ENCODE measurements at regions not wholly inside any gene's neighbourhood (a gene's known extent, or its start where the extent isn't known, plus 50 kb on each side); places are given as distances from the start of the nearest gene placed in this dataset.

GRCh38 chr1:11394592-11395245, 84.2 kb upstream of the DISP3 start:
- H3K9me3 ChIP-seq (ENCODE audit: control insufficient read depth, low read length): no peaks in the 10 kb centered on the region
- H3K27ac ChIP-seq (ENCODE audit: low read depth, low read length, severe bottlenecking): no peak overlapping the region
- H3K36me3 ChIP-seq (ENCODE audit: control insufficient read depth, insufficient read depth, low read length): no peaks in the 10 kb centered on the region
- WGBS, 2 experiments (ENCODE audit: insufficient coverage in 2 of 2): 89 to 90% methylated on average over 5 to 9 of the region's 10 CpGs
- no peak overlapping the region for H3K4me3 ChIP-seq (ENCODE audit: extremely low read depth, insufficient read depth, low read length, poor library complexity, severe bottlenecking)
- H3K4me1 ChIP-seq (ENCODE audit: control insufficient read depth, insufficient read depth, low read length, poor library complexity, severe bottlenecking): no peaks in the 10 kb centered on the region

- Histone ChIP-seq H3K9me3 (ENCODE audit: control insufficient read depth, low read length) (no peaks in the 10 kb centered on the region), H3K36me3 (ENCODE audit: control insufficient read depth, insufficient read depth, low read length) (no peaks in the 10 kb centered on the region), H3K4me1 (ENCODE audit: control insufficient read depth, insufficient read depth, low read length, poor library complexity, severe bottlenecking) (no peaks in the 10 kb centered on the region), H3K27ac (ENCODE audit: low read depth, low read length, severe bottlenecking) (no peak overlapping the region), H3K4me3 (ENCODE audit: extremely low read depth, insufficient read depth, low read length, poor library complexity, severe bottlenecking) (no peak overlapping the region)
- 82 to 85% methylated on average over 7 to 9 of the region's 9 CpGs for WGBS, 2 experiments (ENCODE audit: insufficient coverage in 2 of 2)
These were observed 83.3 kb upstream of the DISP3 start for GRCh38 chr1:11395616-11396015.

- 80 to 94% methylated on average over 10 to 14 of the region's 16 CpGs for WGBS, 2 experiments (ENCODE audit: insufficient coverage in 2 of 2)
- peaks cover under 1% of the 10 kb centered on the region for H3K9me3 ChIP-seq (ENCODE audit: control insufficient read depth, low read length)
- H3K27ac ChIP-seq (ENCODE audit: low read depth, low read length, severe bottlenecking): no peak overlapping the region
- H3K4me1 ChIP-seq (ENCODE audit: control insufficient read depth, insufficient read depth, low read length, poor library complexity, severe bottlenecking): no peaks in the 10 kb centered on the region
- no peaks in the 10 kb centered on the region for H3K36me3 ChIP-seq (ENCODE audit: control insufficient read depth, insufficient read depth, low read length)
- no peak overlapping the region for H3K4me3 ChIP-seq (ENCODE audit: extremely low read depth, insufficient read depth, low read length, poor library complexity, severe bottlenecking)
These were observed 81.6 kb upstream of the DISP3 start for GRCh38 chr1:11397151-11397901.

GRCh38 chr1:11399250-11399649, 79.7 kb upstream of the DISP3 start:
- no peak overlapping the region for H3K4me3 ChIP-seq (ENCODE audit: extremely low read depth, insufficient read depth, low read length, poor library complexity, severe bottlenecking)
- no peaks in the 10 kb centered on the region for H3K36me3 ChIP-seq (ENCODE audit: control insufficient read depth, insufficient read depth, low read length)
- 86 to 88% methylated on average over 6 of the region's 6 CpGs for WGBS, 2 experiments (ENCODE audit: insufficient coverage in 2 of 2)
- H3K27ac ChIP-seq (ENCODE audit: low read depth, low read length, severe bottlenecking): no peak overlapping the region
- H3K4me1 ChIP-seq (ENCODE audit: control insufficient read depth, insufficient read depth, low read length, poor library complexity, severe bottlenecking): no peaks in the 10 kb centered on the region
- H3K9me3 ChIP-seq (ENCODE audit: control insufficient read depth, low read length): peaks cover 3% of the 10 kb centered on the region

GRCh38 chr1:11400155-11400554, 78.8 kb upstream of the DISP3 start:
- no peaks in the 10 kb centered on the region for H3K36me3 ChIP-seq (ENCODE audit: control insufficient read depth, insufficient read depth, low read length)
- H3K9me3 ChIP-seq (ENCODE audit: control insufficient read depth, low read length): peaks cover 3% of the 10 kb centered on the region
- 85 to 92% methylated on average over 2 to 3 of the region's 3 CpGs for WGBS, 2 experiments (ENCODE audit: insufficient coverage in 2 of 2)
- no peaks in the 10 kb centered on the region for H3K4me1 ChIP-seq (ENCODE audit: control insufficient read depth, insufficient read depth, low read length, poor library complexity, severe bottlenecking)
- no peak overlapping the region for H3K4me3 ChIP-seq (ENCODE audit: extremely low read depth, insufficient read depth, low read length, poor library complexity, severe bottlenecking)
- H3K27ac ChIP-seq (ENCODE audit: low read depth, low read length, severe bottlenecking): no peak overlapping the region

GRCh38 chr1:11400567-11400966, 78.4 kb upstream of the DISP3 start:
- peaks cover 3% of the 10 kb centered on the region for H3K9me3 ChIP-seq (ENCODE audit: control insufficient read depth, low read length)
- no peaks in the 10 kb centered on the region for H3K4me1 ChIP-seq (ENCODE audit: control insufficient read depth, insufficient read depth, low read length, poor library complexity, severe bottlenecking)
- no peak overlapping the region for H3K27ac ChIP-seq (ENCODE audit: low read depth, low read length, severe bottlenecking)
- no peaks in the 10 kb centered on the region for H3K36me3 ChIP-seq (ENCODE audit: control insufficient read depth, insufficient read depth, low read length)
- no peak overlapping the region for H3K4me3 ChIP-seq (ENCODE audit: extremely low read depth, insufficient read depth, low read length, poor library complexity, severe bottlenecking)
- 78 to 97% methylated on average over 3 to 5 of the region's 7 CpGs for WGBS, 2 experiments (ENCODE audit: insufficient coverage in 2 of 2)

- Histone ChIP-seq H3K36me3 (ENCODE audit: control insufficient read depth, insufficient read depth, low read length) (no peaks in the 10 kb centered on the region), H3K27ac (ENCODE audit: low read depth, low read length, severe bottlenecking) (no peak overlapping the region)
- 91 to 98% methylated on average over 3 to 5 of the region's 6 CpGs for WGBS, 2 experiments (ENCODE audit: insufficient coverage in 2 of 2)
These were observed 72.1 kb upstream of the DISP3 start for GRCh38 chr1:11406845-11407244.

GRCh38 chr1:11407301-11407994, 71.5 kb upstream of the DISP3 start:
- Histone ChIP-seq H3K9me3 (ENCODE audit: control insufficient read depth, low read length) (peaks cover 1% of the 10 kb centered on the region), H3K36me3 (ENCODE audit: control insufficient read depth, insufficient read depth, low read length) (no peaks in the 10 kb centered on the region), H3K4me3 (ENCODE audit: extremely low read depth, insufficient read depth, low read length, poor library complexity, severe bottlenecking) (no peak overlapping the region), H3K27ac (ENCODE audit: low read depth, low read length, severe bottlenecking) (no peak overlapping the region), H3K4me1 (ENCODE audit: control insufficient read depth, insufficient read depth, low read length, poor library complexity, severe bottlenecking) (no peaks in the 10 kb centered on the region)
- WGBS, 2 experiments (ENCODE audit: insufficient coverage in 2 of 2): 79 to 87% methylated on average over 9 to 11 of the region's 13 CpGs

More at GRCh38 chr1:11406845-11407244, 72.1 kb upstream of the DISP3 start:
- no peaks in the 10 kb centered on the region for H3K4me1 ChIP-seq (ENCODE audit: control insufficient read depth, insufficient read depth, low read length, poor library complexity, severe bottlenecking)
- peaks cover 3% of the 10 kb centered on the region for H3K9me3 ChIP-seq (ENCODE audit: control insufficient read depth, low read length)
- no peak overlapping the region for H3K4me3 ChIP-seq (ENCODE audit: extremely low read depth, insufficient read depth, low read length, poor library complexity, severe bottlenecking)

GRCh38 chr1:11412141-11412540, 66.8 kb upstream of the DISP3 start:
- H3K4me3 ChIP-seq (ENCODE audit: extremely low read depth, insufficient read depth, low read length, poor library complexity, severe bottlenecking): no peak overlapping the region
- no peak overlapping the region for H3K27ac ChIP-seq (ENCODE audit: low read depth, low read length, severe bottlenecking)
- H3K9me3 ChIP-seq (ENCODE audit: control insufficient read depth, low read length): no peaks in the 10 kb centered on the region
- no peaks in the 10 kb centered on the region for H3K36me3 ChIP-seq (ENCODE audit: control insufficient read depth, insufficient read depth, low read length)
- 93 to 100% methylated on average over 1 to 2 of the region's 3 CpGs for WGBS, 2 experiments (ENCODE audit: insufficient coverage in 2 of 2)
- H3K4me1 ChIP-seq (ENCODE audit: control insufficient read depth, insufficient read depth, low read length, poor library complexity, severe bottlenecking): no peaks in the 10 kb centered on the region

GRCh38 chr1:11413986-11414391, 65.0 kb upstream of the DISP3 start:
- H3K4me1 ChIP-seq (ENCODE audit: control insufficient read depth, insufficient read depth, low read length, poor library complexity, severe bottlenecking): no peaks in the 10 kb centered on the region
- H3K4me3 ChIP-seq (ENCODE audit: extremely low read depth, insufficient read depth, low read length, poor library complexity, severe bottlenecking): no peak overlapping the region
- no peaks in the 10 kb centered on the region for H3K36me3 ChIP-seq (ENCODE audit: control insufficient read depth, insufficient read depth, low read length)
- H3K27ac ChIP-seq (ENCODE audit: low read depth, low read length, severe bottlenecking): peak overlapping the region; percentile 43
- 36 to 52% methylated on average over 6 to 7 of the region's 8 CpGs for WGBS, 2 experiments (ENCODE audit: insufficient coverage in 2 of 2)
- H3K9me3 ChIP-seq (ENCODE audit: control insufficient read depth, low read length): no peaks in the 10 kb centered on the region
